ENCODE measurements at regions not wholly inside any gene's neighbourhood (a gene's known extent, or its start where the extent isn't known, plus 50 kb on each side); places are given as distances from the start of the nearest gene placed in this dataset.

DNA sequence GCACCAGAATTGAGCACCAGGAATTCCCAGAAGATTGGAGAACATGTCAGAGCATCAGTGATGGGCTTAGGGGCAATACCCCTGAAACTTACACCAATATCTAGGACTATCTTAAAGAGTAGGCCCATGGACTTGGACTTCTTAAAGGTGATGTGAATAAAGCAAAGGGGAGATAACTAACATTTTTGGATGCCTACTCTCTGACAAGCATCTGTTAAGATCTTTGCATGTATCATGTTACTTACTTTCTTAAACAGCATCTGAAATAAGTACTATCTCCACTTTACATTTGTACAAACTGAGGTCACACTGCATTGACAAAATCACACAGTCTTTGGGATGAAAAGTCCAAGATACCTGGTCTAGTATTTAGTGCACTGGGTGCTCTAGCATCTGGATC, 258.6 kb upstream of the ARSJ start:
- intact Hi-C loops (cut with DNase I): no loop called here

DNA sequence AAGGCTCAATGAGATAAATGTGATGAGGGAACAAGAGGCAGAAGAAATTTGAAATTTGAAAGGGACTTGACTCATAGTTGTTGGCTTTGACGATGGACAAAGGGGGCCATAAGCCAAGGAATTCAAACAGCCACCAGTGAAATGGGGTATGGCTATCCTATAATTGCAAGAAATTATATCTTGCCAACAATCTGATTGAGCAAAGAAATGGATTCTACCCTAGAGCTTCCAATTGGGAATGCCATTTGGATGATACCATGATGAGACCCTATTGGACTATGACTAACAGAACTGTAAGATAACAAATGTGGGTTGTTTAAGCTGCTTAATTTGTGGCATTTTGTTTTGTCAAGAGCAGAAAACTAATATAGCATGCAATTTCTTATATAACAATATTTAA, 270.1 kb upstream of the ARSJ start:
- Histone ChIP-seq H3K9me3 (replicated peaks in 1 of 3) (no peaks in the 10 kb centered on the region), H3K36me3 (replicated peaks in 1 of 2) (no peaks in the 10 kb centered on the region), H3K4me1 (replicated peaks in 1 of 2) (no peaks in the 10 kb centered on the region), H3K4me3 (no peak overlapping the region), H3K27ac (no peak overlapping the region), H3K27me3 (no peaks in the 10 kb centered on the region)
- no peak for DNase-seq
- TF ChIP-seq POLR2A (IDR thresholded peaks at IDR 0.05): no peak
- TF ChIP-seq, protein P1, sequence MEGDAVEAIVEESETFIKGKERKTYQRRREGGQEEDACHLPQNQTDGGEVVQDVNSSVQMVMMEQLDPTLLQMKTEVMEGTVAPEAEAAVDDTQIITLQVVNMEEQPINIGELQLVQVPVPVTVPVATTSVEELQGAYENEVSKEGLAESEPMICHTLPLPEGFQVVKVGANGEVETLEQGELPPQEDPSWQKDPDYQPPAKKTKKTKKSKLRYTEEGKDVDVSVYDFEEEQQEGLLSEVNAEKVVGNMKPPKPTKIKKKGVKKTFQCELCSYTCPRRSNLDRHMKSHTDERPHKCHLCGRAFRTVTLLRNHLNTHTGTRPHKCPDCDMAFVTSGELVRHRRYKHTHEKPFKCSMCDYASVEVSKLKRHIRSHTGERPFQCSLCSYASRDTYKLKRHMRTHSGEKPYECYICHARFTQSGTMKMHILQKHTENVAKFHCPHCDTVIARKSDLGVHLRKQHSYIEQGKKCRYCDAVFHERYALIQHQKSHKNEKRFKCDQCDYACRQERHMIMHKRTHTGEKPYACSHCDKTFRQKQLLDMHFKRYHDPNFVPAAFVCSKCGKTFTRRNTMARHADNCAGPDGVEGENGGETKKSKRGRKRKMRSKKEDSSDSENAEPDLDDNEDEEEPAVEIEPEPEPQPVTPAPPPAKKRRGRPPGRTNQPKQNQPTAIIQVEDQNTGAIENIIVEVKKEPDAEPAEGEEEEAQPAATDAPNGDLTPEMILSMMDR (IDR thresholded peaks at IDR 0.05): no peak
- intact Hi-C loops (cut with DNase I): no loop called here
- 70 to 91% (median 74%) methylated on average over 1 of the region's 1 CpG for WGBS, 4 donors

More for the DNA sequence above, 258.6 kb upstream of the ARSJ start:
- H3K27ac ChIP-seq: no peak overlapping the region
- DNase-seq: no peak
- H3K36me3 ChIP-seq (replicated peaks in 1 of 2): no peaks in the 10 kb centered on the region
- H3K4me3 ChIP-seq: no peak overlapping the region
- H3K4me1 ChIP-seq (replicated peaks in 1 of 2): no peaks in the 10 kb centered on the region
- H3K27me3 ChIP-seq: no peaks in the 10 kb centered on the region
- TF ChIP-seq, protein P1 (IDR thresholded peaks at IDR 0.05): no peak
- no peak for TF ChIP-seq POLR2A (IDR thresholded peaks at IDR 0.05)
- no peaks in the 10 kb centered on the region for H3K9me3 ChIP-seq (replicated peaks in 1 of 3)

DNA sequence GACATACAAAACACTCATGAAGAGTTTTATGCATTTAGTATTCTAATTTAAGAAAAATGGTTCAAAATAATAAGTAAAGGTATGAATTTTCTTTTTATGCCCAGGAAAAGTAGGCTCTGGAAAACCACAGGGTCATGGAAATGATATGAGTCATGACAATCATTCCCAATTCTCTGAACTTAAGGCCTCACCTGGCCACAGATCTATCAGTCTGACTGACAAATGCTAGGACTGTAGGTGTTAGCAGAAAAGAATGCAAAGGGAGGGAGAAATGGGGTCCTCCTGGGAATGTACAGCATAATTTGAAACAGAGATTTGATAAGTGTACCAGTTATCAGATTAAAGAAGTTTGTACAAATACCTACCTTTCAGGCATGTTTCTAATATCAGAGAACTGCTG, 270.5 kb upstream of the ARSJ start:
- H3K27ac ChIP-seq: no peak overlapping the region
- intact Hi-C loops (cut with DNase I): no loop called here

DNA sequence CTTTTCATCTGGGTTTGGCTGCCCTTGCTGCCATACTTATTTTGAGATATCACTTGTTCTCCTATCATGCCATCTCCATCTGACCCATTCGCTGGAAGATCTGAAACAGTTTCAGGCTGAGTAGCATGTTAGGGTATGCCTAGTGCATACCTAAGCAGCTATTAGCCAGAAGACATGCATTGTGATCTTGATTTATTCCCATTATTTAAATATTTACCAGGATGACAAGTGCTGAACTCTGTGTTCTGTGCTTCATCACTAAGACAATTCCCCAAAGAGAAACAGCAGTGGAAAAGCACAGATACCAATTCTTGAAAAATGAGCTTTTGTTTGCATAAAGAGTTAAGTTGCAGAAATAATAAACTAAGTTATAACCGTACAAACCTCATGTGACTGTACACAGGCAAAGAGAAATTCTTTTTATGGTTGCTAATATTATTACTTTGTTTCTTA, 271.0 kb upstream of the ARSJ start:
- Histone ChIP-seq H3K36me3 (replicated peaks in 1 of 2) (no peaks in the 10 kb centered on the region), H3K9me3 (replicated peaks in 1 of 3) (no peaks in the 10 kb centered on the region), H3K4me1 (replicated peaks in 1 of 2) (no peaks in the 10 kb centered on the region), H3K27ac (no peak overlapping the region), H3K27me3 (no peaks in the 10 kb centered on the region), H3K4me3 (no peak overlapping the region)
- TF ChIP-seq POLR2A (IDR thresholded peaks at IDR 0.05): no peak
- TF ChIP-seq, protein P1 (IDR thresholded peaks at IDR 0.05): no peak
- intact Hi-C loops (cut with DNase I): no loop called here
- DNase-seq: no peak
- 42 to 48% (median 44%) methylated on average over 2 of the region's 2 CpGs for WGBS, 4 donors

More for the DNA sequence above, 270.5 kb upstream of the ARSJ start:
- TF ChIP-seq POLR2A (IDR thresholded peaks at IDR 0.05): no peak
- TF ChIP-seq, protein P1 (IDR thresholded peaks at IDR 0.05): no peak
- no peak overlapping the region for H3K4me3 ChIP-seq
- no peaks in the 10 kb centered on the region for H3K36me3 ChIP-seq (replicated peaks in 1 of 2)
- no peak for DNase-seq
- no peaks in the 10 kb centered on the region for H3K9me3 ChIP-seq (replicated peaks in 1 of 3)
- no peaks in the 10 kb centered on the region for H3K27me3 ChIP-seq
- no peaks in the 10 kb centered on the region for H3K4me1 ChIP-seq (replicated peaks in 1 of 2)

All from adrenal gland (tissue), 9 donors.